GM06990 (cell line): ENCODE measurements at regions not wholly inside any gene's neighbourhood (a gene's known extent, or its start where the extent isn't known, plus 50 kb on each side); places are given as distances from the start of the nearest gene placed in this dataset.

ENCODE experiments used
- DNase-seq: peaks from one replicate; pipeline ENCODE4 v3.0.0-alpha.2; 2011; ENCODE audit not compliant: insufficient read length; ENCODE audit errors: extremely low read depth
- H3K27me3 ChIP-seq: replicated peaks from 2 replicates; pipeline ENCODE4 v1.6.0; 2011; ENCODE audit warnings: low read length; ENCODE audit not compliant: control insufficient read depth, insufficient read depth
- H3K36me3 ChIP-seq: 2 replicates; pipeline ENCODE4 v1.5.1; 2011; ENCODE audit warnings: low read length; ENCODE audit not compliant: control insufficient read depth, insufficient read depth
- H3K4me3 ChIP-seq: replicated peaks from 2 replicates; pipeline ENCODE4 v1.5.1; 2011; ENCODE audit warnings: low read depth, mild to moderate bottlenecking, control low read depth, low read length
- CTCF ChIP-seq: IDR thresholded peaks from 2 replicates; pipeline ENCODE4 v1.5.1; 2011; ENCODE audit warnings: low read length, control low read depth, mild to moderate bottlenecking, inconsistent platforms; ENCODE audit not compliant: insufficient read depth, poor library complexity, severe bottlenecking

GRCh38 chr9:81171689-81172088 is 517.7 kb downstream of the TLE1 start:
- Histone ChIP-seq H3K4me3 (no peak overlapping the region), H3K36me3 (no peaks in the 10 kb centered on the region), H3K27me3 (no peaks in the 10 kb centered on the region)
- no peak for DNase-seq
- TF ChIP-seq CTCF: no peak

GRCh38 chr9:81162361-81162760 is 527.0 kb downstream of the TLE1 start:
- no peaks in the 10 kb centered on the region for H3K36me3 ChIP-seq
- no peaks in the 10 kb centered on the region for H3K27me3 ChIP-seq
- TF ChIP-seq CTCF: no peak
- H3K4me3 ChIP-seq: no peak overlapping the region
- no peak for DNase-seq

- H3K4me3 ChIP-seq: no peak overlapping the region
- H3K36me3 ChIP-seq: no peaks in the 10 kb centered on the region
- no peak for DNase-seq
- TF ChIP-seq CTCF: no peak
- H3K27me3 ChIP-seq: no peaks in the 10 kb centered on the region
Observed at GRCh38 chr9:81156381-81156780, 533.0 kb downstream of the TLE1 start.

GRCh38 chr9:81150016-81150625 is 539.2 kb downstream of the TLE1 start:
- DNase-seq: no peak
- H3K36me3 ChIP-seq: no peaks in the 10 kb centered on the region
- H3K27me3 ChIP-seq: no peaks in the 10 kb centered on the region
- H3K4me3 ChIP-seq: no peak overlapping the region
- TF ChIP-seq CTCF: no peak

GRCh38 chr9:81146684-81147337 is 542.5 kb downstream of the TLE1 start:
- no peak for DNase-seq
- H3K27me3 ChIP-seq: no peaks in the 10 kb centered on the region
- no peak for TF ChIP-seq CTCF
- no peak overlapping the region for H3K4me3 ChIP-seq
- no peaks in the 10 kb centered on the region for H3K36me3 ChIP-seq

GRCh38 chr9:81146241-81146640 is 543.1 kb downstream of the TLE1 start:
- DNase-seq: no peak
- H3K36me3 ChIP-seq: no peaks in the 10 kb centered on the region
- TF ChIP-seq CTCF: no peak
- H3K4me3 ChIP-seq: no peak overlapping the region
- H3K27me3 ChIP-seq: no peaks in the 10 kb centered on the region
